Stimulated activated effector memory CD8-positive, alpha-beta T cell treated with anti-CD3 and anti-CD28 coated beads, Interleukin-12 subunit alpha, Interleukin-12 subunit beta, amount 100 ng/mL, for 72 hours (primary cell): ENCODE measurements at regions not wholly inside any gene's neighbourhood (a gene's known extent, or its start where the extent isn't known, plus 50 kb on each side); places are given as distances from the start of the nearest gene placed in this dataset.

Experiments
- ATAC-seq: fragments of 150-1000 bp; cut with Tn5 transposase; 2 replicates; pipeline ENCODE4 v1.10.0; 2021
- DNase-seq, 2 donors: peaks; one replicate each; pipeline ENCODE4 v3.0.0; 2021 to 2022; ENCODE audit warnings: low spot score in 2 of 2
- H3K27ac Mint-ChIP-seq: one replicate; pipeline ENCODE4 v1.8.0; 2022; ENCODE audit warnings: mild to moderate bottlenecking, mixed read lengths
- H3K36me3 Mint-ChIP-seq: one replicate; pipeline ENCODE4 v1.8.0; 2022; ENCODE audit warnings: mild to moderate bottlenecking, mixed read lengths
- H3K4me1 Mint-ChIP-seq: one replicate; pipeline ENCODE4 v1.8.0; 2022; ENCODE audit warnings: mixed read lengths
- H3K4me3 Mint-ChIP-seq: one replicate; pipeline ENCODE4 v1.8.0; 2022; ENCODE audit warnings: mild to moderate bottlenecking, mixed read lengths
- H3K9me3 Mint-ChIP-seq: one replicate; pipeline ENCODE4 v1.8.0; 2022; ENCODE audit warnings: mixed read lengths

DNA sequence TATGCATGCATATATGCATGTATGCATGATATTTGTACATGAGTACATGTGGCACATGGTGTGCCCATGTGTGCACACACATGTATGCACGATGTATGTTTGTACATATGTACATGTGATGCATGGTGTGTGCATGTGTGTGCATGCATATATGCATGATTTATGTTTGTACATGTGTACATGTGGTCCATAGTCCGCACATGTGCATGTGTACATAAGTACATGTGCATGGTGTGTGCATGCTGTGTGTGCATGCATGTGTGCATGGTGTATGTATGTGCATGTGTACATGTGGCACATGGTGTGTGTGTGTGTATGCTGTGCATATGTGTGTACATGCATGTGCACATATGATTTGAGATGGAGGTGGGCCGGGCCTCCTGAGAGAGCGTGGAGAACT, 384.2 kb downstream of the TYW1 start:
- ATAC-seq (no peak), DNase-seq (no peak)
- H3K9me3 Mint-ChIP-seq, result no peaks in the 10 kb centered on the region
- H3K36me3 Mint-ChIP-seq, result no peaks in the 10 kb centered on the region
- no peaks in the 10 kb centered on the region for H3K4me1 Mint-ChIP-seq
- H3K4me3 Mint-ChIP-seq, result no peak overlapping the region
- no peak overlapping the region for H3K27ac Mint-ChIP-seq

DNA sequence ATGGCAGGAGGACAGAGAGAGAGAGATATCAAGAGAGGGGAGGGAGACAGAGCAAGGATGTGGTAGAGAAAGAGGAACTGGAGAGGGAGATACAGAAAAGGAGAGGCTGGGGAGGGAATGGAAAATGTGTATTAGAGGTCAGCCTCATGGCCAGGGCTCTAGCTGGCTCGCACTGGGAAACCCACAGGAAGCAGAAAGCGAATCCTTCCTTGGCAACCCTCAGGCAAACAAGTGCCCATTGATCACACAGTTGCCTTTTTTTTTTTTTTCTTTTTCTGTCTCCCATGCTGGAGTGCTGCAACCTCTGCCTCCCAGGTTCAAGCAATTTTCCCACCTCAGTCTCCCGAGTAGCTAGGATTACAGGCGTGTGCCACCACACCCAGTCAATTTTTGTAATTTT, 391.2 kb downstream of the TYW1 start:
- no peak for ATAC-seq
- no peaks in the 10 kb centered on the region for H3K9me3 Mint-ChIP-seq

DNA sequence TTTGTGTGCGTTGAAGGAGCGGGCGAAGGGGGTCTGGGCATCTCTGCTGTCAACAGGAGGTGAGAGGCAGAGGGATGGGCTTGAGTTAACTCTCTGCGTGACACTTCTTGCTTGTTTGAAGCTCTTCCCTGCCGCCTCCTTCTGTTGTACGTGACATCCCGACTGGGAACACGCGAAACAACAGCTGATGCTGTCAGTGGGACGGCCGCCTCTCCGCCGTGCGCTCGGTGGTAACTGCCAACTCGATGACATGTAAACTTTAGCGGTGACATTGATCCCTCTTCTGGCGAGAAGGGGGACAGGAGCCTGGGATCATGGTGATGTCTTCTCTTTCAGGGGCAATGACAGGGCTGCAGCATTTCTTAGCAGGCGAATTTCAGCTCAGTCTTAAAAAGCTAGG, 394.5 kb downstream of the TYW1 start:
- Mint-ChIP-seq H3K36me3 (no peaks in the 10 kb centered on the region), H3K4me3 (no peak overlapping the region), H3K4me1 (no peaks in the 10 kb centered on the region), H3K9me3 (no peaks in the 10 kb centered on the region), H3K27ac (no peak overlapping the region)
- DNase-seq (no peak), ATAC-seq (no peak)

More for the DNA sequence above, 391.2 kb downstream of the TYW1 start:
- no peak for DNase-seq
- H3K27ac Mint-ChIP-seq, result no peak overlapping the region
- H3K4me1 Mint-ChIP-seq, result no peaks in the 10 kb centered on the region
- no peaks in the 10 kb centered on the region for H3K36me3 Mint-ChIP-seq
- no peak overlapping the region for H3K4me3 Mint-ChIP-seq

DNA sequence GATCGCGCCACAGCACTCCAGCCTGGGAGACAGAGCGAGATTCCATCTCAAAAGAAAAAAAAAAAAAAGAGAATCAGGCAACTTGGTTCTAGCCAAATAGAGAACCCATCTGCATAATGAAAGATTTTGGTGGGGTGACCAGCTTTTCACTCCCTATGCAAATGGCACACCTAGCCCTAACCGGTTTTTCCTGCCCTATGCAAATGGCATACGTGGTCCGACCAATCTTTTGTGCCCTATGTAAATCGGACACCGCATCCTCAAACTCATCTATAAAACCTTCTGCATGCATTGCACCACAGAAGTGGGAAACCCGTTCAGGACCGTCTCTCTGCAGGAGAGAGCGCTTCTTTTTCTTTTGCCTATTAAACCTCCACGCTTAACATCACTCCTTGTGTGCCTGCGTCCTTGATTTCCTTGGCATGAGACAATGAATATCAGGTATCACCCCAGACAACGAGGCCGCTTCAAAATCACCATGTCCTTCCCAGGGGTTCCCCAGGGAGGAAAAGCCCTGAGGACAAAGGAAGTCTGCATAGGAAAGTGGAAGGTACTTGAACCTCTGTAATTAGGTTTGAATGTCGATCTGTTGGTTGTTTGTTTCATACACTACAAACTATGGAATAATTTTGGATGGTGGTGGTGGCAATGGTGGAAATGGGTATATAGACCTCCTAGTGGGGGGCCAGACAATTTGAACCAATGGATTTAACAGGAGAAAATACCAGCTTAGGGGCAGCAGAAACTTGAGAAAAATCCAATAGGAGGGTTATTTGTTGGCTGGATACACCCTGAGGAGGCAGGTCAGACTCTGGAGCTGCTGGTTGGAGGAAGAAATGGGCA, 396.2 kb downstream of the TYW1 start:
- H3K9me3 Mint-ChIP-seq, result no peaks in the 10 kb centered on the region
- H3K36me3 Mint-ChIP-seq, result no peaks in the 10 kb centered on the region
- H3K4me1 Mint-ChIP-seq, result no peaks in the 10 kb centered on the region
- H3K4me3 Mint-ChIP-seq, result no peak overlapping the region
- DNase-seq (no peak), ATAC-seq (no peak)
- H3K27ac Mint-ChIP-seq, result no peak overlapping the region

DNA sequence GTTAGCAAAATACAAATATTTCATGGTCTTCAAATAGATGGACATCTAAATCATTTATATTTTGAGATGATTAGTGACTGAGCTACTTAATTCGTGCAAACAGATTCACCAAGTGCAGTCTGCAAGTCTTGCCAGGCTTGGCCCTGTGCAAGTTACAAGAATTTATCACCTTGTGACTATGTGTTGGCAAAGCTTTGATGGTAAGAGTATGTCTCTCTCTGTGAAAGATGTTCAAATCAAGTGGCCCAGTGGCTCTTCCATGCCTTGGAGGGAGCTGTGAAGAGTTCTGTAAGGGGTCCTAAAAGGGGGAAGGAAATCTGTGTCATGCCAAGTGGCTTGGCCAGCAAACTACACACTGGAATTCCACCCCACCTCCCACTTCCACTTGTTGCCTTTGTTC, 397.3 kb downstream of the TYW1 start:
- H3K4me1 Mint-ChIP-seq, result no peaks in the 10 kb centered on the region
- no peak overlapping the region for H3K27ac Mint-ChIP-seq
- no peaks in the 10 kb centered on the region for H3K36me3 Mint-ChIP-seq
- ATAC-seq (no peak), DNase-seq (no peak)
- no peak overlapping the region for H3K4me3 Mint-ChIP-seq
- H3K9me3 Mint-ChIP-seq, result no peaks in the 10 kb centered on the region

DNA sequence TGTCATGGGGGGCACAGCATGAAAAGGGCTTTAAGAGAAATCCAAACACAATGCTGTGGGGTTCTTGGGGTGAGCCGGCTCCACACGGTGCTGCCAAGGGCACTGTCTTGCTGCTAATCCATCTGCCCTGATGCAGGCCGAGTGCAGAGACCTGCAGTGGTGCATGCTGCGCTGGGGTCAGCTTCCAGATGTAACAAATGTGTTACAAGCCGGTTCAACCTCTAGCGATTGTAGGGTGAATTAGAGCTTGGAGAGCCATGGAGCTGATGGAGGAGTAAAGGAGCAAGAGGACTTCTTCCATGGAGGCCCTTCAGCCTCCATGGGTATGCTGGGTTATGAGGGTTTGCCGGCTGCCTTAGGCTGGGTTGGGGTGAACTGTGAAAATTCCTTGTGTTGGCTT, 402.3 kb downstream of the TYW1 start:
- no peaks in the 10 kb centered on the region for H3K9me3 Mint-ChIP-seq
- ATAC-seq, result no peak
- no peaks in the 10 kb centered on the region for H3K36me3 Mint-ChIP-seq
- no peak overlapping the region for H3K27ac Mint-ChIP-seq
- no peak for DNase-seq
- no peaks in the 10 kb centered on the region for H3K4me1 Mint-ChIP-seq
- H3K4me3 Mint-ChIP-seq, result no peak overlapping the region

DNA sequence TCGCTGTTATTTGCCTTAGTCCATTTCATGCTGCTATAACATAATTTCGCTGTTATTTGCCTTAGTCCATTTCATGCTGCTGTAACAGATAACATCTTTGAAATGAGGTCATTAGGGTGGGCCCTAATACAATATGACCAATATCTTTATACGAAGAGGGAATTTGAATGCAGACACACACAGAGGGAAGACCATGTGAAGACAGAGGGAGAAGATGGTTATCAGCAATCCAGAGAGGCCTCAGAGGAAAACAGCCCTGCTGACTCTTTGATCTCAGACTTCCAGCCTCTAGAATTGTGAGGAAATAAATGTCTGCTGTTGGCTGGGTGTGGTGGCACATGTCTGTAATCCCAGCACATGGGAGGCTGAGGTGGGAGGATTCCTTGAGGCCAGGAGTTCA, 404.9 kb downstream of the TYW1 start:
- ATAC-seq, result no peak
- H3K36me3 Mint-ChIP-seq, result no peaks in the 10 kb centered on the region

DNA sequence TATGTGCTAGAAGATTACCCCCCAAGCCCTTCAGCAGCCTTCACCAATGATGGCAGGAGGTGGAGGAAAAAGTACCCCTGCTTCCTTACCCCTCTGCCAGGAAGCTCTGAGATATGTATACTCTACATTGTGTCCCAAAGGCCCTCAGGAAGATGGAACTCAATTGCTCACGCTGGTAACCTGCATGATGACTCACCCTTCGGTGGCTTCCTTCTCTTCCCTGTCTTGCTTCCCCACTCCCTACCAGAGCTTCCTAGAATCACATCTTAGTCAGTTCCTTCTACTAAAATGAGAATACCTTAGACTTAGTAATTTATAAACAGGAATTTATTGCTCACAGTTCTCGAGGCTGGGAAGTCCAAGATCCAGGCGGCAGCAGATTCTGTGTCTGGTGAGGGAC, 405.6 kb downstream of the TYW1 start:
- Mint-ChIP-seq H3K4me3 (no peak overlapping the region), H3K9me3 (no peaks in the 10 kb centered on the region), H3K4me1 (no peaks in the 10 kb centered on the region), H3K36me3 (no peaks in the 10 kb centered on the region), H3K27ac (no peak overlapping the region)
- no peak for DNase-seq
- no peak for ATAC-seq

More for the DNA sequence above, 404.9 kb downstream of the TYW1 start:
- DNase-seq, result no peak
- Mint-ChIP-seq H3K4me1 (no peaks in the 10 kb centered on the region), H3K27ac (no peak overlapping the region), H3K4me3 (no peak overlapping the region), H3K9me3 (no peaks in the 10 kb centered on the region)

DNA sequence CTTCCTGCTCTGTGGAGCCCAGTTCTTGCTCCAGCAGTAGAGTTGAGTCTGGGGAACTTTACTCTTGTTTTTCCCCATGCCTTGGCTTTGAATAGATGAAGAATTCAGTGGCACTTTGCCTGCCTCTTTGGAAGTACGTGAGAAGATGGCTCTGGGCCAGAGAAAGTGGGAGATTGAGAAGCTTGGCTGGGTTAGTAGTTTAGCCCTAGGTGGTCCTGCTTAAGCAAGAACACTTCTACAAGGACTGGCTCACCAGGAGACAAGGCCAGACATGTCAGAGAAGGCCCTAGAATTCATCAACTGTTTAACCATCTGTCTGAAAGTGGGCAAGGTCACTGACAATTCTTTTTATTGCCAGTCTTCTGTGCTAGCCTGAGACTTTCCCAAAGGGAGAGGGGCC, 410.3 kb downstream of the TYW1 start:
- Mint-ChIP-seq H3K4me3 (no peak overlapping the region), H3K4me1 (no peaks in the 10 kb centered on the region), H3K36me3 (no peaks in the 10 kb centered on the region), H3K9me3 (peaks cover 4% of the 10 kb centered on the region), H3K27ac (no peak overlapping the region)
- ATAC-seq, result no peak
- no peak for DNase-seq

DNA sequence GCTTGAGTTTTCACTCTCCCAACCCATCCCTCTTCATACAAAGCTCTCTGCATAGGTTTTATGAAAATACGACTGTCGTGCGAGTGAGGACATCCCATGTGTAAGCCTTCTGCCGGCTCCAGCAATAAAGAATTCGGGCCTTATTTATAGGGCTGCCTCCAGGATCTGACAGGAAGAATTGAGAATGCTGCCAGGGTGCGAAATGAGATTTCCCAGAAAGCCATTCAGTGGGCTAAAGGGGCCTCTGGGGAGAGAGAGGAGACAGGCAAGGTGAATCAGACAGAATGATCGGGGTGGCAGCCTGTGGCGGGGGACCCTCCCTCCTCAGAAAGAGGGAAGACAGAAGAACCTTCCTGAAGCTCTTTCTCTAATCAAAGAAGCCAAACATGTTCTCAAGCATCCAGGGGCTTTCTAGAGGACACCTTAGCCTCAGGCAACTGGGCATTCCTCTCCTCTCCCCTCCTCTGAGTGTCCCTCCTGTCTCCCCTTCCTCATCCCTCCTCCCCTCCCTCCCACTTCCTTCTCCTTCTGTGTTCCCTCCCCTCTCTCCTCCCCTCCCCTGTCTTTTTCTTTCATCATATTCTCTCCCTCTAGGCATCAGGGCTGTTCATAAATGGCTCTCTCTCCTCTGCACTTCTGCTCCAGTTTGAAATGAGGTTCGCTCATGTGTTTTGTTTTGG, 410.9 kb downstream of the TYW1 start:
- peaks cover 4% of the 10 kb centered on the region for H3K9me3 Mint-ChIP-seq
- H3K4me3 Mint-ChIP-seq, result no peak overlapping the region
- no peak for ATAC-seq
- no peaks in the 10 kb centered on the region for H3K36me3 Mint-ChIP-seq
- DNase-seq, result no peak
- H3K27ac Mint-ChIP-seq, result no peak overlapping the region
- H3K4me1 Mint-ChIP-seq, result no peaks in the 10 kb centered on the region

DNA sequence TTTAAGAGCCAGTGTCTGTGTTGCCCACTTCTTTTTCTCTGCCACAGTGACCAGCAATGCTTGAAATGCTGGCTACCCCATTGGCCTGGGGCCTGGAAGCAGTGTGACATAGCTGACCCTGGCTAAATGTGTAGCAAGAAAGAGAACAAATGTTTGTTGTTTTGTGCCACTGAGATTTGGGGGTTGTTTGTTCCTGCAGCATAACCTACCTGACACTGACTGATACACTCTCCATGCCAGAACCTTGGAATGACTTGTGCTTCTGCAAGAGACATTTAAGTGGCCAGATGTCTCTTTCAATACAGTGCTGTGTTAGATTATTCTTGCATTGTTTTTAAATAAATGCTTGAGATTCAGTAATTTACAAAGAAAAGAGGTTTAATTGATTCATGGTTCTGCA, 411.5 kb downstream of the TYW1 start:
- Mint-ChIP-seq H3K4me3 (no peak overlapping the region), H3K27ac (no peak overlapping the region), H3K36me3 (no peaks in the 10 kb centered on the region), H3K4me1 (no peaks in the 10 kb centered on the region), H3K9me3 (peaks cover 6% of the 10 kb centered on the region)
- ATAC-seq, result no peak
- no peak for DNase-seq

DNA sequence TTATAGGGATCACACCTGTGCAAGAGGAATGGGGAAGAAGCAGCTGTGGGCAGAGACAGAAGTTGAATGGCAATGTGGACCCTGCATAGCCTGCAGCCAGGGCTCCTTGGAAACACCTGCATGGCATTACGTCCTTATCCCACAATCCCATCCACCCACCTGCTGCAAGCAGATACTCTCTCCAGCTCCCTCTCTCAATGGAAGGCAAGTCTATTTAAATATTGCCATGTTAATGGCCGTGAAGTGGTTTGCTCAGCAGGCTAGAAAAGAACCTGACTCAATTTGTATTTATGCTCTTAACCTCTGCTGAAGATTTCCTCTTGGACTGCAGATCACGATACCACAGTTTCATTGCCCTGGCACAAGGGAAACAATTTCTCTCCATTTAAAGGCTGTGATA, 417.0 kb downstream of the TYW1 start:
- ATAC-seq, result no peak
- Mint-ChIP-seq H3K27ac (no peak overlapping the region), H3K36me3 (no peaks in the 10 kb centered on the region), H3K4me1 (no peaks in the 10 kb centered on the region), H3K4me3 (no peak overlapping the region), H3K9me3 (peaks cover 14% of the 10 kb centered on the region)
- DNase-seq, result no peak

DNA sequence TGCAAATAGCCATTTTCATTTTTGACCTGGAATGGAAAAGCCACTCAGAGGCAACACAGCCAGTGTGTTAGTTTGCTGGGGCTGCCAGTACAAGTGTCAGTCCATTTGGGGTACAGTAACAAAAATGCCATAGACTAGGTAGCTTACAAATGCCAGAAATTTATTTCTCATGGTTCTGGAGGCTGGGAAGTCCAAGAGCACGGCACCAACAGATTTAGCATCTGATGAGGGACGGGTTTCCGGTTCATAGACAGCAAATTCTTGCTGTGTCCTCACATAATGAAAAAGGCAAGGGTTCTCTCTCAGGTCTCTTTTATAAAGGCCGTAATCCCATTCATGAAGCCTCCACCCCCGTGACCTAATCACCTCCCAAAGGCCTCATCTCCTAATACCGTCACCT, 418.2 kb downstream of the TYW1 start:
- no peak for DNase-seq
- Mint-ChIP-seq H3K4me3 (no peak overlapping the region), H3K4me1 (no peaks in the 10 kb centered on the region), H3K36me3 (no peaks in the 10 kb centered on the region), H3K9me3 (peaks cover 17% of the 10 kb centered on the region), H3K27ac (no peak overlapping the region)
- ATAC-seq, result no peak

DNA sequence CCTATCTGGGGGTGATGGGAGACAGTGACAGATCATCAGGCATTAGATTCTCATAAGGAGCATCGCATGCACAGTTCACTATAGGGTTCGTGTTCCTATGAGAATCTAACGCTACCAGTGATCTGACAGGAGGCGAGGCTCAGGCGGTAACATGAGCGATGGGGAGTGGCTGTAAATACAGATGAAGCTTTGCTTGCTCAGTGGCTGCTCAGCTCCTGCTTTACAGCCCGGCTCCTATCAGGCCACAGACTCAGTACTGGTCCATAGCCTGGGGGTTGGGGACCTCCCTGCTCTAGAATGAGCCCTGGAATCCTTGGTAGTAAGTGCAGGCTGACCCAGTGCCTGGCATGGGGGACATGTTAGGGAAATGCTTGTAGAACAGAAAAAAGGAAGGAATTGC, 426.0 kb downstream of the TYW1 start:
- H3K36me3 Mint-ChIP-seq, result no peaks in the 10 kb centered on the region
- H3K4me1 Mint-ChIP-seq, result no peaks in the 10 kb centered on the region
- no peak for ATAC-seq
- DNase-seq, result no peak
- H3K9me3 Mint-ChIP-seq, result peaks cover 3% of the 10 kb centered on the region
- H3K27ac Mint-ChIP-seq, result no peak overlapping the region
- no peak overlapping the region for H3K4me3 Mint-ChIP-seq

DNA sequence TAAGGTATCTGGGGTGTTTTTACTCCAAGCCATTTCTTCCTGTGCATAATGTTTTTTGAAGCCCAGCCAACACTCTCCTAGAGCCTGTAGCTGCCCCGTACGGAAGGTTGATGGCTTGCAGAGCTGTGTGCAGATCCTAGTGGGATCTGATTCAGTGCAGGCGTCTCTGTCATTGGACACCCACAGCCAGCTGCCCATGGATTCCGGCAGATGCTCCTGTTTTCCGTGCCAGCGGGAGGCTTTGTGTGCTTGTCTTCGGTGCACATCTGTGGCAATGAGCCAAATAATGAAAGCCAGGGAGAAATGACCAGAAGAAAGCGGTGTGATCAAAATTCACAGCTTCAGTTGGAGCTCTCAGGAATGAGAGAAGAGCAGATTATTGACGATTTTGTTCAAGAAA, 426.4 kb downstream of the TYW1 start:
- ATAC-seq (no peak), DNase-seq (no peak)
- Mint-ChIP-seq H3K9me3 (peaks cover 3% of the 10 kb centered on the region), H3K27ac (no peak overlapping the region), H3K4me3 (no peak overlapping the region), H3K36me3 (no peaks in the 10 kb centered on the region), H3K4me1 (no peaks in the 10 kb centered on the region)

DNA sequence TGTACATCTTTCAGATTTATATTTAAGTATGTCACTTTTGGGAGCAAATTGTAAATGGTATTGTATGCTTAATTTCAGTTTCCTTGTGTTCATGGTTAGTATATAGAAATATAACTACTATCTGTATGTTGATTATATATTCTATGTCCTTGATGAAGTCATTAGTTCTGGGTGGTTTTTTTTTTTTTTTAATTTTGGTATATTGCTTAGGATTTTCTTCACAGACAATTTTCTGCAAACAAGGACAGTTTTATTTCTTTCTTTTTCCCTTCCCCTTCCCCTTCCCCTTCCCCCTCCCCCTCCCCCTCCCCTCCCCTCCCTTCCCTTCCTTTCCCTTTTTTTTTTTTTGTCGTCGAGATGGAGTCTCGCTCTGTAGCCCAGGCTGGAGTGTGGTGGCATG, 430.0 kb downstream of the TYW1 start:
- Mint-ChIP-seq H3K27ac (no peak overlapping the region), H3K9me3 (no peaks in the 10 kb centered on the region), H3K36me3 (no peaks in the 10 kb centered on the region), H3K4me1 (no peaks in the 10 kb centered on the region), H3K4me3 (no peak overlapping the region)
- ATAC-seq (no peak), DNase-seq (no peak)
